Gastrocnemius medialis (tissue), 4 donors: ENCODE measurements at regions not wholly inside any gene's neighbourhood (a gene's known extent, or its start where the extent isn't known, plus 50 kb on each side); places are given as distances from the start of the nearest gene placed in this dataset.

Experiments
- CTCF ChIP-seq, 5 experiments: fragments of 450-650 bp in 3 of 5; fragments of 200-600 bp in 2 of 5; sonication (generic) in 2 of 5; IDR thresholded peaks in 4 of 5; conservative IDR thresholded peaks in 1 of 5; 1 replicate in 4 of 5; 2 replicates in 1 of 5; pipeline ENCODE4 v1.5.1; 2016 to 2019; ENCODE audit warnings: antibody characterized with exemption in 5 of 5, mild to moderate bottlenecking in 3 of 5, moderate library complexity in 3 of 5
- POLR2A ChIP-seq, 2 donors: fragments of 450-650 bp; IDR thresholded peaks; one replicate each; pipeline ENCODE4 v1.6.1; 2017; ENCODE audit warnings: antibody characterized with exemption in 2 of 2, mild to moderate bottlenecking in 2 of 2, moderate library complexity in 2 of 2

- no peak for TF ChIP-seq CTCF (IDR thresholded peaks at IDR 0.05 in 4 of 5, conservative IDR thresholded peaks at IDR 0.05 in 1 of 5)
- TF ChIP-seq POLR2A (IDR thresholded peaks at IDR 0.05) = no peak
These were observed 459.4 kb upstream of the UBE2E3 start for GRCh38 chr2:180520921-180521581.
